Brain microvascular endothelial cell (primary cell): ENCODE measurements at regions not wholly inside any gene's neighbourhood (a gene's known extent, or its start where the extent isn't known, plus 50 kb on each side); places are given as distances from the start of the nearest gene placed in this dataset.

Experiments
- DNase-seq: peaks from one replicate; pipeline ENCODE4 v3.0.0-alpha.2; 2020
- H3K27ac ChIP-seq: fragments of 250-450 bp; sonication (Bioruptor Pico); 2 replicates; pipeline ENCODE4 v1.5.1; 2020; ENCODE audit warnings: mild to moderate bottlenecking, moderate library complexity
- H3K27me3 ChIP-seq: fragments of 250-450 bp; sonication (Bioruptor Pico); replicated peaks from 2 replicates; pipeline ENCODE4 v1.5.1; 2020; ENCODE audit warnings: mild to moderate bottlenecking
- H3K36me3 ChIP-seq: fragments of 250-450 bp; sonication (Bioruptor Pico); replicated peaks from 2 replicates; pipeline ENCODE4 v1.5.1; 2020; ENCODE audit warnings: mild to moderate bottlenecking
- H3K4me3 ChIP-seq: 2 replicates; pipeline ENCODE4 v1.5.1; 2011; ENCODE audit warnings: low read depth, mild to moderate bottlenecking, control low read depth, low read length, moderate library complexity
- in situ Hi-C: cut with HindIII; loops from 2 replicates; pipeline ENCODE4 v1.10.0; 2017; ENCODE audit warnings: low sequenced_read_pairs, low pct_ligation_motif_present
- TF ChIP-seq, protein P1 (sequence below): IDR thresholded peaks from 2 replicates; pipeline ENCODE4 v1.5.1; 2011; ENCODE audit warnings: low read depth, mild to moderate bottlenecking, moderate library complexity, low read length, control low read depth, inconsistent platforms; ENCODE audit errors: missing control alignments

DNA sequence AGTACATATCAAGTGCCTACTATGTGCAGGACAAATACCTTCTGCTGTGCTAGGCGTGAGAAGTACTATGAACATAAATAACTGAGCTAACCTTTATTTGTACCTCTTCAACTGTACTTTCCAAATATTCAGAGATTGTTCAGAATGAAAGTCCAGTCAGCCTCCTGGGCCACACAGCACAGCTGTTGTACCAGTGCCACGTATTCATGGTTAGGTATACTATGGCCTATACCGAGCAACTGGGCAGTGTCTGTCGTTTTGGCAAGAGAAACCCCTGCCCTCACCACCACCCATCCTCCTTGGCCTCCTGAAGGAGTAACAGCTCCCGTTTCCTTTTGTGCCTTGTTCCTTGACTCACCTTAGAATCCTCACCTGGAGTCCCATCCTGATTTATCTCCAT lies 53.0 kb downstream of the RASSF10 start:
- Histone ChIP-seq H3K36me3 (no peaks in the 10 kb centered on the region), H3K4me3 (no peak overlapping the region), H3K27me3 (peaks cover 7% of the 10 kb centered on the region), H3K27ac (no peak overlapping the region)
- in situ Hi-C loops: no loop called here
- DNase-seq: no peak
- TF ChIP-seq, protein P1, sequence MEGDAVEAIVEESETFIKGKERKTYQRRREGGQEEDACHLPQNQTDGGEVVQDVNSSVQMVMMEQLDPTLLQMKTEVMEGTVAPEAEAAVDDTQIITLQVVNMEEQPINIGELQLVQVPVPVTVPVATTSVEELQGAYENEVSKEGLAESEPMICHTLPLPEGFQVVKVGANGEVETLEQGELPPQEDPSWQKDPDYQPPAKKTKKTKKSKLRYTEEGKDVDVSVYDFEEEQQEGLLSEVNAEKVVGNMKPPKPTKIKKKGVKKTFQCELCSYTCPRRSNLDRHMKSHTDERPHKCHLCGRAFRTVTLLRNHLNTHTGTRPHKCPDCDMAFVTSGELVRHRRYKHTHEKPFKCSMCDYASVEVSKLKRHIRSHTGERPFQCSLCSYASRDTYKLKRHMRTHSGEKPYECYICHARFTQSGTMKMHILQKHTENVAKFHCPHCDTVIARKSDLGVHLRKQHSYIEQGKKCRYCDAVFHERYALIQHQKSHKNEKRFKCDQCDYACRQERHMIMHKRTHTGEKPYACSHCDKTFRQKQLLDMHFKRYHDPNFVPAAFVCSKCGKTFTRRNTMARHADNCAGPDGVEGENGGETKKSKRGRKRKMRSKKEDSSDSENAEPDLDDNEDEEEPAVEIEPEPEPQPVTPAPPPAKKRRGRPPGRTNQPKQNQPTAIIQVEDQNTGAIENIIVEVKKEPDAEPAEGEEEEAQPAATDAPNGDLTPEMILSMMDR: no peak

- TF ChIP-seq, protein P1: no peak
- Histone ChIP-seq H3K36me3 (no peaks in the 10 kb centered on the region), H3K27ac (no peak overlapping the region), H3K27me3 (peaks cover 15% of the 10 kb centered on the region), H3K4me3 (no peak overlapping the region)
- in situ Hi-C loops: no loop called here
- DNase-seq: no peak
Observed at GRCh38 chr11:13064593-13064992, 55.5 kb downstream of the RASSF10 start.

DNA sequence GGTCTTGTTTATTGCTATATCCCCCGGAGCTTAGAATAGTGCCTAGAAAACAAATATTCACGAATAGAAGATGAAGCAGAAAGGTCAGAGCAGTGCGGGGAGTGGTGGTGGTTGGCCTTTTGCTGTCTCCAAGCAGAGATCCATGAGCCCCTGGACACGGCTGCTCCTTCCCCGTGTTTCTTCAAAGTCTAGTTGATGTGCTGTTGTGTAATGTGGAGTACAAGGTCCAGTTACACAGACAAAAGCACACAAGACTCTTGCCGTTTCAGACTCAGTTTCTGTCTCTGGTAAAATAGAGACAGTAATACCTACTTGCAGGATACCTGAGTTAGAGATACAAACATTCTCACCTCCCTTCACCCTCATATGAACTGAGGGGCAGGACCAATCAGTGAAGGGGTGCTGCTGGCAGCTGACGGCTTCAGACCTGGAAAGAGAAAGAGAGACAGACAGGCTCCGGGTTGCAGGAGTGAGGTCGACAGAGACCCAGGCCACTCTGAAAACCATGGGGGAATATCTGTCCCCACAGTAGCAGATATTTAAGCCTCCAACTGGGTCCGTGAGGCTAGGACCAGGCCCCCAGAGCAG lies 56.2 kb downstream of the RASSF10 start:
- Histone ChIP-seq H3K27ac (no peak overlapping the region), H3K27me3 (peaks cover 15% of the 10 kb centered on the region), H3K4me3 (no peak overlapping the region), H3K36me3 (no peaks in the 10 kb centered on the region)
- no peak for DNase-seq
- in situ Hi-C loops: no loop called here
- TF ChIP-seq, protein P1: no peak

DNA sequence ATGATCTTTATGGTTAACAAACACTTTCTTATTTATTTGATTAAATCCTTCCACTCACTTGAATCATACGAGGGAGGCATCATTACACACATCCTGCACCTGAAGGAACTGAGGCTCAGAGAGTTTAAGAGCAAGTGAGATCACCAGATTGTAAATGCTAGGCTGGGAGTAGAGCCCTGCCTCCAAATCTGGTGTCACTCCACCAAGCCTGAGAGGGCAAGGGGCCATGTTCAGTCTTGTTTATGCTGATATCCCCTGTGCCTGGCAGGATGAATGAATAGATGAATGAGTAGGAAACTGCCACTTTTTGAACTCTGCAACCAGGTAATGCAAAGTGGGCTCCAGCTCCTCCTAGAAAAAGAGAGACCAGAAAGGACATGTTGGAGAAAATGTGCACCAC lies 59.1 kb downstream of the RASSF10 start:
- Histone ChIP-seq H3K36me3 (no peaks in the 10 kb centered on the region), H3K27ac (no peak overlapping the region), H3K4me3 (no peak overlapping the region), H3K27me3 (peaks cover 15% of the 10 kb centered on the region)
- TF ChIP-seq, protein P1: no peak
- in situ Hi-C loops: no loop called here
- no peak for DNase-seq

DNA sequence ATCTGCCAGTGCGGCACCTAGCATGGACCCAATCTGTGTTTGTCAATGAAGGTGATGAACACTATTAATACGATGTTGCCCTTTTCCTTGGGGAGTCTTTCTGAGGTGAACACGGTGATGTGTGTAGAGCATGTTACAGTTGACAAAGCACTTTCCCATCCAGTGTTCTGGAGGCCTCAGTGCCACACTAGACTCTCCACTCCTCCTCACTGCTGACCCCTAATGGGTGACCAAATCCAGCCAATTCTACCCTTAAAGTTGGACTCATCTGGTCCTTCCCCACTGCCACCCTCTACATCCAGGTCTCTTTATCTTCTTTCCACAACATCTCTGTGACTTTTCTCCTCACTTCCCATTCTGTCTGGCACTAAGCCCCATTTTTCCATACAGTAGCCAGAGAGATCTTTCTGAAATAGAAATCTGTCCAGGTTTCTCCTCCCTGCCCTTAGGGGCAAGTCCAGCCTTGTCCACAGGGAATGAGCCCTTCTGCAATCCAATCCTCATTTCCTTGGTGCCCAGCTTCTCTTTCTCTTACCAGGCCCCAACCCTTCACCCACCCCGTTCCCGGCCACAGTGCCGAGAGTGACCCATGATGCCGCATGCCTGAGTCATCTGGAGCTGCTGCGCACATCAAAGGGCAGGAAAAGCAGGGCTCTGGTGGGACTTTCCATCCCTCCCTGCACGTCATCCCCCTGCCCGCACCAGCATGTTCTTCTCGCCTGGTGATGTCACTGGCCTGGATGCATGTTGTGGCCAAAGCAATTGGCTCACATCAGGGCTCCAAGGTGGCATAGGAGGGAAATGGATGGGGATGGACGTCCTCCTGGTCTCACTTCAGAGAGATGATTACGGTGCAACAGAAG lies 64.2 kb downstream of the RASSF10 start:
- H3K27me3 ChIP-seq: peaks cover 7% of the 10 kb centered on the region
- H3K27ac ChIP-seq: no peak overlapping the region
- no peak overlapping the region for H3K4me3 ChIP-seq
- TF ChIP-seq, protein P1: no peak
- DNase-seq: peak; percentile 73
- no peaks in the 10 kb centered on the region for H3K36me3 ChIP-seq
- in situ Hi-C loops: no loop called here
